Mononuclear cell (primary cell): ENCODE measurements at regions not wholly inside any gene's neighbourhood (a gene's known extent, or its start where the extent isn't known, plus 50 kb on each side); places are given as distances from the start of the nearest gene placed in this dataset.

Source experiments
- H3K27me3 ChIP-seq: 2 replicates; pipeline ENCODE4 v1.6.0; 2011; ENCODE audit warnings: low read length, control low read depth; ENCODE audit not compliant: insufficient read depth
- H3K4me1 ChIP-seq: 2 replicates; pipeline ENCODE4 v1.5.1; 2011; ENCODE audit warnings: mild to moderate bottlenecking, low read length, control low read depth; ENCODE audit not compliant: insufficient read depth
- H3K4me3 ChIP-seq: 2 replicates; pipeline ENCODE4 v1.5.1; 2011; ENCODE audit warnings: mild to moderate bottlenecking, low read length, moderate library complexity
- H3K9me3 ChIP-seq: 2 replicates; pipeline ENCODE4 v1.5.1; 2011; ENCODE audit warnings: low read depth, mild to moderate bottlenecking, control low read depth, low read length

DNA sequence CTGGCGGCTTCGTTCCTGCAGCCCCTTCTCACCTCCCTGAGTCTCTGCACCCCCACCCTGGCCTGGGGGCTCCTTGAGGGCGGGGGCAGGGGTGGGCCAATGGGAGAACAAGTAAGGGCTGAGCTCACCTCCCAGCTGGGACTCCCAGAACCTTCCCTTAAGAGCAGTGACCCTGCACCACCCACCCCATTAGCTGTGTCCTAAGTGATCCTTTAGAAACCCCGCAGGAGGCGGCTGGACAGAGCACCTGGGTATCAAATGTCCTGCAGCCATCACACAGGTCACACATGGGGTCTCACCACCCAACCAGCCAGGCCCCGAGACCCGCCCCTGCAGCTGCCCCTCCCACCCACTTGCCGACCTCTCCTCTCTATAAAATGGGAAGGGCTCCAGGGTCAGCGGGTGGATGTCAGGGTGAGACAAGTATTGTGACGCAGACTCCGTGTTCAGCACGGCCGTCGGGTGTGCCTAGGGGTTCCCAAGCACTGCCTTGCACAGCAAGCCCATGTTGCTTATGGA lies 151.2 kb upstream of the C14orf180 start:
- H3K4me1 ChIP-seq: no peaks in the 10 kb centered on the region
- no peak overlapping the region for H3K4me3 ChIP-seq
- H3K27me3 ChIP-seq: no peaks in the 10 kb centered on the region
- H3K9me3 ChIP-seq: no peaks in the 10 kb centered on the region

DNA sequence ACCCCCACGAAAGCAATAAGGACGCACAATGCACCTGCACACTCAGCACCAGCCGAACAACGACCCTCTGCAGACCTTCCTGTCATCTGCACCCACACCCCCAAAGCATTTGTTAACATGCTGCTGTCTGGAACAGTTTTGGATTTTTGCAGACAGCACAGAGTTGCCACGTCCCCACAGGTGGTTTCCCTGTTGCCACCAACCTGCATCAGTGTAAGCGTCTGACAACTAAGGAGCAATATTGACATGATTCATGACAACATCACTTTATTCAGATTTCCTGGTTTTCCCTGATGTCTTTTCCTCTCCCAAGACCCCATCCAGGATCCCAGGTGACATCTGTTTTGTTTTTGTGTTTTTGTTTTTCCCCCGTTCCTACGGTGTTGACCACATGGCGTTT lies 150.7 kb upstream of the C14orf180 start:
- no peaks in the 10 kb centered on the region for H3K9me3 ChIP-seq

DNA sequence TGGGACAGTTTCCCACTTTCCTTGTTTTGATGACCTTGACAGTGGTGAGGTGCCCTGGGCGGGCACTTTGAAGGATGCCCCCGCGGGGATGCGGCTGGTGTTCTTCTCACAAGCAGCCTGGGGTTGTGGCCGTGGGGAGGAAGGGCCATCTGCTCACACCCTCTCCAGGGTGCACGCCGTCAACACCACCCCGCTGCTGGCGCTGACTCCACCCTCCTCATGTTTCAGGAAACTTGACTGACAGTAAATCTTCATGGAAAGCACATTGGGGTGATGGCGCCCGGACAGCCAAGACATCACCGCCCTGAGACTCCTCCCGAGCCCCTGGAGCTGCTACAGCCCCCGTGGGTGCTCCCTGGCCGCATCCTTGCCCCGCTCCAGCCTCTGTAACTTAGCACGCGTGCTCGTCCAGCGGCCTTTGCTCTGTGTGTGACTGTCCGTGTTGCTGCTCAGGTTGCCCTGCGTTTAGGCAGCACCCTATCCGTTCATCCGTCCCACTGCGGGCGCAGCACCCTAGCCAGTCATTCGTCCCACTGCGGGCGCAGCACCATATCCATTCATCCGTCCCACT lies 150.2 kb upstream of the C14orf180 start:
- H3K27me3 ChIP-seq: no peaks in the 10 kb centered on the region
- no peaks in the 10 kb centered on the region for H3K9me3 ChIP-seq
- no peak overlapping the region for H3K4me3 ChIP-seq
- no peaks in the 10 kb centered on the region for H3K4me1 ChIP-seq

More for the DNA sequence above, 150.7 kb upstream of the C14orf180 start:
- Histone ChIP-seq H3K27me3 (no peaks in the 10 kb centered on the region), H3K4me3 (no peak overlapping the region), H3K4me1 (no peaks in the 10 kb centered on the region)

DNA sequence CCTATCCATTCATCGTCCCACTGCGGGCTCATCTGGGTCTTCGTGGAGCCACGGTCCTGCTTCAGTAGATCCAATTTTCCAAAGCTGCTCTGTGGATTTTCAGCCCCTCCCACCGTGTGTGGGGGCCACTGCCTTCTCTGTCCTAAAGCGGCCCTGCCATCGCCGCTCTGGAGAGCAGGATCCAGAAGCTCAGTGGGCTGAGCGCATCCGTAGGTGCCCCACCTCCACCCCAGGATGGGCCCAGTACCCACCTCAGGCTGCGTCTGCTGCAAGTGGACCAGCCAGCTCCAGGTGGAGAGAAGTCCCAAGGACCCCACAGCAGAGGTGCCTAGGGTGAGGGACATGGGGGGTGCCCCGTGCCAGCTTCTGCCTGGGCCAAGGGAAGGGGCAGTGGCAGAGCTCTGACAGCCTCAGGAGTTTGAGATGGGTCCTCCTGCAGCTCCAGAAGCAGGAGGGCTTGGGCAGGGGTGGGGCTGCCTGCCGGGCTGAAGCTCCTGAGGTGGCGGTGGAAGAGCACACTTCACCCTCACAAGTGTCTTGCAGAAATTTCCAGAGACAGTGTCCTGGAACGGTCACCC lies 148.1 kb upstream of the C14orf180 start:
- no peaks in the 10 kb centered on the region for H3K4me1 ChIP-seq
- no peak overlapping the region for H3K4me3 ChIP-seq
- no peaks in the 10 kb centered on the region for H3K9me3 ChIP-seq
- no peaks in the 10 kb centered on the region for H3K27me3 ChIP-seq

DNA sequence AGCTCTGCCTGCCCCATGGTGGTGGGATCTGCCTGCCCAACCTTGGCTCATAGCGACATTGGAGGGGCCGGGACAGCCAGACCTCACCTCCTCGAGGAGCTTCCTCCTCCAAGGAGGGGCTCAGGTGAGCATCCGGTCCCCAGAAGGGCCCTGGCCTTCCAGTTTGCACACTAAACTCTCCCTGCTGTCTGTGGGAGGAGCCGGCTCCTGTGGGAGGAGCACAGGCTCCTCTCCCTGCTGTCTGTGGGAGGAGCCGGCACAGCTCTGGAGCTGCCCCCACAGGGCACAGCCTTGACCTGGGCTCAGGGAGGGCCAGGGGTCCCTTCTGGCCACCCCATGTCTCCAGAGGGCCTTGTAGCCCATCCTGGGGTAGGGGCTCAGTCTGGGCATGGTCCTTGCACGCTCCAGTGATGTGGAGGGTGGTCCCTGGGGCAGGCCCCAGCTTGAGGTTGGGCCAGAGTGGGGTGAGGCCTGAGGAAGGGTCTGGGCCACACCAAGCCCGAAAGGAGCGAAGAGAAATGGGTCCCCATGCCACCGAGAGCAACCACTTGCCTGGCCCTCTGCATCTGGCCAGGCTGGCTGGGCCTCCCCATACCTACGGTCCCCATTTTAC lies 147.5 kb upstream of the C14orf180 start:
- Histone ChIP-seq H3K4me1 (no peaks in the 10 kb centered on the region), H3K27me3 (no peaks in the 10 kb centered on the region), H3K9me3 (no peaks in the 10 kb centered on the region)

DNA sequence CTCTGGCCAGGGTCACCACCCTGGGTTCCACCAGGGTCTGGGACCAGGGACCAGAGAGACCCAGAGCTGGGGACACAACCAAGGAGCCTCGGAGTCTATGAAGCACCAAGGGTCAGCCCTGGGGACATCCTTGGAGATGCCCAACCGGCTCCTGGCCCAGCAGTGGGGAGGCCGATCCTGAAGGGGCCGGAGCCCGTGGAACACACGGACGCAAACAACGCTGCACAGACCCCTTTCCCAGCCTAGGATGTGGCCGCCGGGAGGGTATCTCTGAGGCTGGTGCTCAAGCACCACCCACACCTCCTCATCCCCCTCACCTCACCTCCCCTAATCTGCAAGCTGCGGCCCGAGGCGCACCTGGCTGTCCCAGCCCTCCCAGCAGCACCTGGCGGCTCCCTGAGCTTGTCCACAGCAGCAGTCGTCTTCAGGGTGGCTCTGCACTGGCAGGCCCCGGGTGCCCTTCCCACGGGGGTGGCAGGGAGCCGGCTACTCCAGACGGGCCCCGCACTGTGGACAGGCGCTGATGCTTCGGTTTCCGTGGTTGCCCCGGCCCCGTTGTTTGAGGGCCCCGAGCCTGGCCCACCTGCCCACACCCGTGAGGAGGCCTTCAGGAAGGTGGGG lies 146.8 kb upstream of the C14orf180 start:
- Histone ChIP-seq H3K4me1 (no peaks in the 10 kb centered on the region), H3K9me3 (no peaks in the 10 kb centered on the region), H3K4me3 (no peak overlapping the region), H3K27me3 (no peaks in the 10 kb centered on the region)

More for the DNA sequence above, 147.5 kb upstream of the C14orf180 start:
- H3K4me3 ChIP-seq: no peak overlapping the region

DNA sequence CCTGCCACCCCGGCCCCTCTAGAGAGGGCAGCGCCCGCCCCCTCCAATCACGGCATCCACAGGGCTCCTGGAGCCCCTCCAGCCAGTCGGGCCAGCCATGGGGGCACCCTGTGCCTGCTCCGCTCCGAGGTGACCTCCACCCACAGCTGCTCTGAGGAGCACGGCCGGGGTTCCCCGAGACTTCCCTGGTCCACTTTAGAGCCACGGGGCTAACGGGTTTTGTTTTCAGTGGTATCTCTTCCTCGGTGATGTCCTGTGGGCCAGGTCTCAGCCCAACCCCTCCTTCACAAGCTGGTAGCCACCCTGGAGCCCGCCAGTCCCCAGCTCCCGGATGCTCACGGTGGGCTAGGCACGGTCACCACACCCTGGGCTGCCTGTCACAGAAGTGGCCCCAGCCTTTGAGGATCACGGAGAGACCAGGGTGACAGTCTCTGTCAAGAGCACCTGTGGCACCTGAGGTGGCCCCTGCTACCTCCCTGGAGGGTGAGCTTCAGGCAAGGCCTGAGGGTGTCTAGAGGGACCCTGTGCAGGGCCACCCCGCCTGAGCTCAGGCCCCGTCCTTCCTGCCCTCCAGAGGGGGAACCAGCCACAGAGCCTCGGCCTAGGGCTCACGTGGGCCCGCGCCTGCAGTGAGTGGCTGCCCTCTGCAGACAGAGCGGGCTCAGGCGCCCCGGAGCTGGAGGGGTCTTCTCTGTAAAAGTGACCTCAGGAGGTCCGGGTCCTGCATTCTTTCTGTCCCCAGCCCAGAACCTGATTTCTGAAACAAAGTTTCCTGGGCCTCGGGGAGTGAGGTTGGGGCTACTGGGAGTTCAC lies 146.0 kb upstream of the C14orf180 start:
- no peaks in the 10 kb centered on the region for H3K9me3 ChIP-seq
- no peaks in the 10 kb centered on the region for H3K27me3 ChIP-seq
- H3K4me1 ChIP-seq: no peaks in the 10 kb centered on the region
- no peak overlapping the region for H3K4me3 ChIP-seq

DNA sequence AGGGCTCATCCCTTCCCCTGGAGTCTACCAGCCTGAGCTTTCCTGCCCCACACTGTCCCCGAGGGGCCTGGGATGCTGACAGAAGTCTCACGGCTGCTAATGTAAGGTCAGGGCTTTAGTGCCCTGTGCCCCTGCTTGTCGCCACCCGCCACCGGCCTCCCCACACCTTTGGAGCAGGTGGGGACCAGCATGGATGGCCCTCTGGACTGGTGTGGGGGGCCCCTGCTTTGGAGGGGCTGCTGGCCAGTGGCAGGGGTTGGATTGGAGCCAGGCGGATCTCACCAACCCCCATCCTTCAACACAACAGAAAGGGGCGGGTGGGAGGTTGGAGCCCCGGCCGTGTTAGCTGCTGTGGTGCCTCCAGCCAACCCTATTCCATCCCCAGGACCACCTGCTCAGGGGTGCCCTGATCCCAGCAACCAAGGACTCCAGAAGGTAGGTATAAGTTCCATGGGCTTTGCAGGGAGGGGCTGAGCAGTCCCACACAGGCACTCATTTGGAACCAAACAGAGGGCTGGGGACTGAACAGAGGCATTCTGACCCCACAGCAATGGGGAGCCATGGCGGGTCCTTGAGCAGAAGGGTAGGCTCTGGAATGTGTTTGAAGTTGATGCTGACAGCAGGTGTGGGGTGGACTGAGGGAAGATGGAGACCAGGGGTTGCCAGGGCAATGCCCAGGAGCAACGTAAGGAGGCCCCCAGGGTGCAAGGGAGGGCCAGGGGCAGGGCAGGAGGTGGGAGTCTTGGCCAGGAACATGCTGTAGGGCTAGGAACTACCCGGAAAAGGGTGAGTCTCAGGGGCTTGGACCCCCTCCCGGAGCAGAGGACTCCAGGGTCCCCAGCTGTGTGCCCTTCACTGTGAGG lies 145.1 kb upstream of the C14orf180 start:
- Histone ChIP-seq H3K9me3 (no peaks in the 10 kb centered on the region), H3K27me3 (no peaks in the 10 kb centered on the region), H3K4me3 (no peak overlapping the region), H3K4me1 (no peaks in the 10 kb centered on the region)

DNA sequence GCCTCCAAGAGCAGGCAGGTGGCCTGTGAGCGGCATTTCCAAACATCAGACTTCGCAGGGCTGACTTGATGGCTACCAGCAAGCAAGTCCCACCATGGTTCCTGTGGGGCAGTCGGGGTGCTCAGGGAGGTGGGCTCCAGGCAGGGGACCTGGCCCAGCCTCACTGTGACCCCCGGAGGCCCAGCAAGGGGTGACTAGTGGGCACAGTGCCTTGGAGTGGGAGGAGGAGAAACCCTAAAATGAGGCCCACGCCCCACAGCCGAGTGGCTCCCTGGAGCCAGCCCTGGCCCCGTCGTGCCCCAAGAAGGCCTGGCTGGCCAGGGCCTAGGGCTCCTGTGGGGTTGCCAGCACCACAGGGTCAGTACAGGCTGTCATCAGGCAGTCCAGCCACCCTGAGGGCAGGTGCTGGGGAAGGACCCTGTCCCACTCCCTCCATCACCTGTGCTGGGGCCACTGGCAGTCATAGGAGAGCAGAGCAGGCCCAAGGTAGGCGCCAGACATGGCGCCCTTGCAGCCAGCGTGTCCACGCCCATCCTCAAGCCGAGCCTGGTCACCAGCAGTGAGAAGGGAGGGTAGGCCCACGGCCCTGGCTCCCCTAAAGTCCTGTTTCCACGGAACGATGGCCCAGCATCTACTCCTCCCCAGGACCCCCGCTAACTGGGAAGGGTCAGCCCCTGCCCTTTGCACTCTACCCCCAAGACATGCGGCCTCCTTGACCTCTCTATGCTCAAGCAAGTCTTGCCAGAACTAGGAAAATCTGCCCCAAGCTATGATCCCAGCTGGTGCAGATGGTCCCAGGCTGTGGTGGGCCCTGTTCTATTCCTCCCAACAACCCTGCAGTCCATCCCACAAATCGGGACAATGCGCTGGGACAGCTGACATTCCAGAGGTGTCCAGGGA lies 144.2 kb upstream of the C14orf180 start:
- Histone ChIP-seq H3K4me1 (no peaks in the 10 kb centered on the region), H3K27me3 (no peaks in the 10 kb centered on the region), H3K4me3 (no peak overlapping the region), H3K9me3 (no peaks in the 10 kb centered on the region)

DNA sequence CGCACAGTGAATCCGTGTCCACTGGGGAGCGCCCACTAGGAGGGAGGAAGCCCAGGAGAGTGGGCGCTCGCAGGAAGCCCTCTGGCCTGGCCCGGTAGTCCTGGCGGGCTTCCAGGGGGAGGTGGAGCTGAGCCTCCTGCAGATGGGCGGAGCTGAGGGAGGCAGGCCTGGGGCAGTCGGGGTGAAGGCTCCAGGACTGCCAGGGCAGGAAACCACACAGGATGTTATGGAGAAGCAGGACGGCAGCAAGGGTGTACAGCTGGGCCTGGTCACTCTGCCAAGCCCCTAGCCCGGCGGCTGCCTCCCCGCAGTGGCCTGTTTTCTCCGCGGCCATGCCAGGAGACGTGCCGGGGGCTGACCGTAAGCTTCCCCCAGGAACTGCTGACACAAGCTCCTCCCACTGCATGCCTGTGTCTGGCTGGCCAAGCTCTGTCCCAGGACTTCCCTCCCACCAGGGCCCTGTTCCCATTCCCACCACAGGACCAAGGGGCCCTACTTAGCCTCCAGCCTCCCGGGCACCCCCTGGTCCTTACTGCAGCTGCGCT lies 143.4 kb upstream of the C14orf180 start:
- Histone ChIP-seq H3K9me3 (no peaks in the 10 kb centered on the region), H3K4me3 (no peak overlapping the region), H3K27me3 (no peaks in the 10 kb centered on the region), H3K4me1 (no peaks in the 10 kb centered on the region)

DNA sequence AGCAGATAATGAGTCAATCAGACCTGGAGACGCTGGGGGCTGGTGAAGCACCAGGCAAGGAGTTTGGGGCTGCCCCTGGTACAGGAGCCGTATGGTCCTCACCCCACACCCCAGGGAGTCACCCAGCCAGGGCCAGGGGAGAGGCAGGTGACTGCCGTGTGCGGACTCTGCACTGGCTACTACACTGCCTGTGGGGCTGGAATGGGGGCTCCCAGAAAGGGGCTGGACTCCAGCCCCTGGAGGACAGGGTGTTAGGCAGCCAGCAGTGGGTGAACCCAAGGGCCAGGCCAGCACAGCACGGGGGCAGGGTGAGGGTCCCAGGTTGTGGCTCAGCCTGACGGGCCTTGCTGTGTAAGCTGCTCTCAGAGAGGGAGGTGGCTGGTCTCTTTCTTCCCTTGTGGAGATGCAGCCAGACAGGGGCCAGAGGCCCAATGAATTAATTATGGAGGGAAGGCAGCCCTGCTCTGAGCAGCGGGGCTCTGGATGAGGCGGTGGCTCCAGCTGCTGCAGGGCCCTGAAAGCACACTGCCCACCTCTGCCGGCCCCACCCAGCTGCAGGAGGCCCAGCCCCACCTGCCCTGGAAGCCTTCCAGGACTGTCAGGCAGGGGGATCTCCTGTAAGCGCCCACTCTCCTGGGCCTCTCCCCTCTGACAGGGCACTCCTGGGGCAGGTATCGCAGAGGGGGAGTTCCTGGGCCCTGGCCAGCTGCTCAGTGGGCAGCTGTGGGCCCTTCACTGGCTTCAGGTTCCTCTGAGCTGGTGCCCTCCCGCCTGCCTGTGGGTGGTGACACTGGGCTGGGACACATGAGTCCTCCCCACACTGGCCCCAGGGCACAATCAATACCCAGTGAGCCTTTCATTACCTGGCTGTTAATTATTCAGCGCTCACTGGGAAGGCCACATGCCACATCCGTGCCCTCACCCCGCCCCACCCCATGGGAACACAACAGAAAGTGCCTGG lies 142.5 kb upstream of the C14orf180 start:
- Histone ChIP-seq H3K9me3 (no peaks in the 10 kb centered on the region), H3K27me3 (no peaks in the 10 kb centered on the region), H3K4me1 (no peaks in the 10 kb centered on the region)

DNA sequence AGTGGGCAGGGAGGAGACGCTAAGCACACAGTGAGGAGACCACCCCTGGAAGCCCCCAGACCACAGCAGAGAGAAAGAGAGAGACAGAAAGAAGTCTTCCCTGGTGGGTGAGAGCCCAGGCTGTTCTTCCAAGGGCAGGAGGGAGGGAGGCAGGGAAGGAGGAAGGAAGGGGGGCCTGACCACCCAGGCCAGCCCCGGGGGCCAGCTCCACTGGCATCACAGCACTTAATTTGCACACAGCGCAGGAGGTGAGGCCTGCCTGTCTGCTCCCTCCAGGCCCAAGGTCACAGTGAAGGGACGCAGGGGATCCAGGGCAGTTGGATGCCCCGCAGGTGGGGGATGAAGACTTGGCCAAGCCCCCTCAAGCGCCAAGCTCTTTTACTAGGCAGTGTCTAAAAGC lies 141.9 kb upstream of the C14orf180 start:
- Histone ChIP-seq H3K4me1 (no peaks in the 10 kb centered on the region), H3K9me3 (no peaks in the 10 kb centered on the region), H3K27me3 (no peaks in the 10 kb centered on the region), H3K4me3 (no peak overlapping the region)

More for the DNA sequence above, 142.5 kb upstream of the C14orf180 start:
- H3K4me3 ChIP-seq: no peak overlapping the region
